ENCODE measurements at regions not wholly inside any gene's neighbourhood (a gene's known extent, or its start where the extent isn't known, plus 50 kb on each side); places are given as distances from the start of the nearest gene placed in this dataset.

- DNase-seq (ENCODE audit: low spot score) = no peak
- in situ Hi-C loops (cut with MboI; ENCODE audit: low pct_unique_long_range_greater_than_20kb, low sequenced_read_pairs, unreplicated experiment) = no loop called here
- no peak for TF ChIP-seq CTCF (IDR thresholded peaks at IDR 0.05; ENCODE audit: extremely low read depth, insufficient read depth, missing control alignments)
Observed at GRCh38 chr6:26217714-26218075, 130.5 kb downstream of the HFE start.

GRCh38 chr6:26218824-26219223, 131.6 kb downstream of the HFE start:
- TF ChIP-seq CTCF (IDR thresholded peaks at IDR 0.05; ENCODE audit: extremely low read depth, insufficient read depth, missing control alignments) = no peak
- in situ Hi-C loops (cut with MboI; ENCODE audit: low pct_unique_long_range_greater_than_20kb, low sequenced_read_pairs, unreplicated experiment) = no loop called here
- DNase-seq (ENCODE audit: low spot score) = no peak

GRCh38 chr6:26220145-26220970, 133.1 kb downstream of the HFE start:
- in situ Hi-C loops (cut with MboI; ENCODE audit: low pct_unique_long_range_greater_than_20kb, low sequenced_read_pairs, unreplicated experiment) = no loop called here
- no peak for DNase-seq (ENCODE audit: low spot score)
- no peak for TF ChIP-seq CTCF (IDR thresholded peaks at IDR 0.05; ENCODE audit: extremely low read depth, insufficient read depth, missing control alignments)

- in situ Hi-C loops (cut with MboI; ENCODE audit: low pct_unique_long_range_greater_than_20kb, low sequenced_read_pairs, unreplicated experiment) = no loop called here
- TF ChIP-seq CTCF (IDR thresholded peaks at IDR 0.05; ENCODE audit: extremely low read depth, insufficient read depth, missing control alignments) = no peak
- no peak for DNase-seq (ENCODE audit: low spot score)
Observed at GRCh38 chr6:26221186-26221585, 134.0 kb downstream of the HFE start.

GRCh38 chr6:26222571-26222970, 135.3 kb downstream of the HFE start:
- in situ Hi-C loops (cut with MboI; ENCODE audit: low pct_unique_long_range_greater_than_20kb, low sequenced_read_pairs, unreplicated experiment) = no loop called here
- TF ChIP-seq CTCF (IDR thresholded peaks at IDR 0.05; ENCODE audit: extremely low read depth, insufficient read depth, missing control alignments) = no peak
- DNase-seq (ENCODE audit: low spot score) = no peak

GRCh38 chr6:26223228-26223627, 136.0 kb downstream of the HFE start:
- no peak for TF ChIP-seq CTCF (IDR thresholded peaks at IDR 0.05; ENCODE audit: extremely low read depth, insufficient read depth, missing control alignments)
- no peak for DNase-seq (ENCODE audit: low spot score)
- in situ Hi-C loops (cut with MboI; ENCODE audit: low pct_unique_long_range_greater_than_20kb, low sequenced_read_pairs, unreplicated experiment) = no loop called here

Data from GM13977 (cell line).